GM11168 (cell line): ENCODE measurements at regions not wholly inside any gene's neighbourhood (a gene's known extent, or its start where the extent isn't known, plus 50 kb on each side); places are given as distances from the start of the nearest gene placed in this dataset.

Source experiments
- in situ Hi-C: fragments of 300-500 bp; cut with MboI; formaldehyde crosslinking; loops from one replicate; pipeline ENCODE4 v1.12.0; 2022; ENCODE audit warnings: low sequenced_read_pairs; ENCODE audit not compliant: unreplicated experiment

DNA sequence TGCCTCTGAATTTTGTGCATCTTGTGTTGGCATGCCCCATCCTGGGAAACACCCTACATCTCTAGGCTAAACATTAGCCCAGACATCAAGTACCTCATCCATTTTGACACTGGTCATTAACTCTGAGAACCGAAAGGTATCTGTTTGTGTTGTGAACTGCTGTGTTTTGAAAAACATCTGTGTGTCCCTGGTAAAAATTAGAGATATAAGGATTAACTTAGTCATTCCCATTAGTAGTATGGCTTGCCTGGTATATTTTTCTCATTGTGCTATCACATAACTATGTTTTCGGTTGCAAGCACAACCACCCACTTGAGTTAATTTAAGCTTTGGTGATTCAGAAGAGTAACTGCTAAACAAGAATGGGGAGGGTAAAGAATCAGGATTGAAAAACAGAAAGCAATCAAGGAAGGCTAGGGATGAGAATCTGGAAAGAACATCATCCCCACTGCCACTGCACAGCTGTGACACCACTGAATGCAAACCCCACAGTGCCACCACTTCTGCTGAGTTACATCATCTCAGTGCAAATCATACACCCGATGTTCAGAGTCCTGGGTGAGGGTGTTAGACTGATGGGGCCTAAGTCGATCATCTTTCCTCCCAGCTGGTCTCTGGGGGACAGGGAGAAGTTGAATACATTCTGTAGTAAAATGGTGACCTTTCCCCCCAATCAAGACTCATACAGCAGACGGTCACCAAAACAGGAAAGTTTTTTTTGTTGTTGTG is 234.0 kb downstream of the EPHA4 start:
- in situ Hi-C loops: no loop called here

GRCh38 chr2:221342388-221342787 is 229.7 kb downstream of the EPHA4 start:
- in situ Hi-C loops: no loop called here

DNA sequence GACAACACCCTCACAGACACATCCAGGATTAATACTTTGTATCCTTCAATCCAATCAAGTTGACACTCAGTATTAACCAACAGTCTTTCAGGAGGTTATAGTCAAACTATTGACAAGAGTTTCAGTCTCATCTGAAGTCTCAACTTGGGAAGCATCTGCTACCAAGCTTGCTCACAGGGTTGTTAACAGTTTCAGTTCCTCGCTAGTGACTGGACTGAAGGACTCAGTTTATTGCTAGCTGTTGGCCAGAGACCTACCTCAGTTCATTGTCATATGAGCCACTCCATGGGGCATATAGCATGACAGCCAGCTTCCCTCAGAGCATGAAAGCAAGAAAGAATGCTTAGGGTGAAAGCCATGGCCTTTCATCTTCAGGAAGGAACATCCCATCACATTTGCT is 228.6 kb downstream of the EPHA4 start:
- in situ Hi-C loops: no loop called here

DNA sequence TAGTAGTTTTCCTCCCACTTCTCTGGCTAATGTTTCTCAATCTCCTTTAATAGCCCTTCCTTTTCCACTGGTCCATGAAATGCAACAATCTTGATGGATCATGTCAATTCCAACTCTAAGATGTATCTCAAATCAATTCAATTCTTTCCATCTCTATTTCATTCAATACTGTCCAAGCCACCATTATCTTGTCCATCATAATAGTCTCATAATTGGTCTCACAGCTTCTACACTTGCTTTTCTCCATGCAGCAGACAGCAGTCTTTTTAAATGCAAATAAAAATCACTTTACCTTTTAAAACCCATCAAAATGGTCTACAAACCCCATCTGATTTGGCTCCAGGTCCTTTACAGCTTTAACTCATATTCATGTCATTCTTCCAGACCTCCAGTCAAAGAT is 226.6 kb downstream of the EPHA4 start:
- in situ Hi-C loops: no loop called here

- in situ Hi-C loops: no loop called here
Measured at GRCh38 chr2:221346411-221346810, 225.7 kb downstream of the EPHA4 start.

DNA sequence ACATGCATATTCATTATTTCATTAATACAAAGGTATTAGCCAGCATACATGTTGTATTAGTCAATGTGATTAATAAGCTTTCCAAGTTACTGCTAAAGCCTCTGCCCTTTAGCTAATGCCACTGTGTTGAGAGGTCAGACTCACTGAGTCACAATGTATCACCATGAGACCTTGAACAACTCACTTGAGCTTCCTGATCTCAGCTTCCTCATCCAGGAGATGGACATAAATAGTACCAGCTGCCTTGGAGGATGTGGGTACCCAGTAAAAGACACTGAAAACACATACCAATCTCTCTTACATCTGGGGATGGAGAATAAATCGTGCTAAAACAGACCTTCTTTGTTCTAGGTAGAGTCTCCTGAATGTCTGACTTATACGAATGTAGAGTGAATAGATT is 224.6 kb downstream of the EPHA4 start:
- in situ Hi-C loops: no loop called here

DNA sequence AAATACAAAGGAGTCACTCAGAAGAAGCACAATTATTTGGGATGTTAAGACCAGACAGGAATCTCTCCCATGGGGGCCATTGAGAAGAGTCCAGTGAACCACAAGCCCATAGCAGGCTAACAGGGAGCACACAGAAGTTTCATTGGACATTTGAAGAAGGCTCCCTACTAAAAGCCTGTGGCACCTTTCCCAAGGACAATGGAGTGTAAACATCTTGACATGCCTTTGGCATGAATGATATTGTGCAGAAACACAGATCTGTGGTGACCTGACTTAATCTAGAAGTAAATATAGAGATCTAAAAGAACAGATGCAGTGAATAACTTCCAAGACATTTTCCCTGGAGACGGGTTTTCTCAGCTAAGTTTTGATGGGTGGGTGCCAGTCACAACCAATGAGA is 221.5 kb downstream of the EPHA4 start:
- in situ Hi-C loops: no loop called here

- in situ Hi-C loops: no loop called here
Measured at GRCh38 chr2:221353201-221353600, 218.9 kb downstream of the EPHA4 start.

DNA sequence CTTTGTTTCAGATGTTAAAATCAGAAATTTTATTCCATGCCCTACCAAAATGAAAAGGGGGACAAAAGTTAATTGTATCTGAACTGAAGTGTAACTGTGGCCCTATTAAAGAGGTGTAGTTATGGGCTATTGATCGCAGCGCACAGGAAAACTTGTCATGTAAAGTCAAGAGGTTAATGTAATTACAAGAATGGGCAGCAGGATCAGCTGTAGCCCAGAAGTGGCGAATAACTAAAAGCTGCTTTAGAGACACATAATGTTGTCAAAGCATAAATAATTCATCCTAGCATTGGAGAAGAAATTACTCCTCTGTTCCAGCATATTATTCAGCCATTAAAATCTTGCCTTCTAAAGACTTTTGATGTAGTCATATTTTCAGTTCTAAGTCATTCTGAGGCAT is 211.8 kb downstream of the EPHA4 start:
- in situ Hi-C loops: no loop called here

DNA sequence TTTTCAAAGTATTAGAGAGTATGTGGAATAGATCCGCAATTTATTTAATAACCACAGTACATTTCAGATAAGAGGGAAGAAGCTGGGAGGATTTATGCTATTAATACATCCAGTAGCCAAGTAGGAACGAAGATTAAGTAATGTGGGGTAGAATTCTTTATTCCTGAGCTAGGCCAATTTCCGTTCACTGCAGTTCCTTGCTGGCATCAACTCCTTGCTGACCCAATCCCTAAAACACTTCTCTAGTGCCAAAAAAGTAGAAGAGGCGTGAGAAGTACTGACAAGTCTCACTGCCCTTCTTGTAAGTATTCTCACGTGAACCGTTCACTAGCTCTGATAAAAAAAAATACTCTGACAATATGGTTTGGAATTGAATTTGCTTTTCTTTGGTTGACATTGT is 211.4 kb downstream of the EPHA4 start:
- in situ Hi-C loops: no loop called here

DNA sequence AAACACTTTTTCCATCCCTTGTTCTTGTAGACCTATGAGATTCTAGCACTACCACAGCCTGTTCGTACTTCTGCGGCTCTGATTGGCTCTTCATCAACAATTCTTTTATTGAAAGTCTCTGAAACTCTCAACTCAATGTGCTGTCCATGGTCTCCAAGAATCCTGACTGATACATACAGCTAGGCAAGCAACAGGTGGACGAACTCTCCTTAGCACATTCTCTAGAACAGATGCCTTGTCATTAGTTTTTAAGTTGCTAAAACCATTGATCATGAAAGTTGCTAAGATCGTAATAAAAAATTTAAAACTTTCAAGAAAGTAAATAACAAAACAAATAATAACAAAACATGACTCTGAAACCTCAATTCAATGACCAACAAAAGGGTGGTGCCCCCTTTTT is 210.5 kb downstream of the EPHA4 start:
- in situ Hi-C loops: no loop called here

DNA sequence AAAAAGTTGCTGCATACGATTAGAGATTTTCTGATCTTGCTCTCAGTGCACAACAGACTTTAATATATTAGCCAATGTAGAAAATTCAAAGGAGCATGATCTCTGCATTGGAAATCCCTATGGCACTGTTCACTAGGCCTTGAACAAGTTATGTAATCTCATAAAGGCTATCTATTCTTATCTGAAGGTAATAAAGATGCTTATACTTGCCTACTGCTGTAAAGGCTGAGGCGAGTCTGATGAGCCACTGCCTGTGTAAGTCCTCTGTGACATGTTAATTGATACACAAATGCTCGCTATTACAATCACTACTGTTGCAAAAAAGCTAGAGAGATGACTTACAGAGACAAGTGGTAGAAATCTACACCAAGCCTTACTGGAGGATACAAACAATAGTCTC is 207.4 kb downstream of the EPHA4 start:
- in situ Hi-C loops: no loop called here
